HPDE6-E6E7 (cell line): ENCODE measurements at regions not wholly inside any gene's neighbourhood (a gene's known extent, or its start where the extent isn't known, plus 50 kb on each side); places are given as distances from the start of the nearest gene placed in this dataset.
A peak's percentile ranks its signal among the peaks of the same experiment; 100 is the strongest.
"Not testable (repeated sequence)": the region's sequence is repeated elsewhere in the genome, so short reads cannot be mapped to it uniquely, and the experiment has no call there.

ENCODE experiments used
- DNase-seq: peaks from one replicate; pipeline ENCODE4 v3.0.0; 2011; ENCODE audit warnings: missing footprints; ENCODE audit errors: extremely low spot score

DNA sequence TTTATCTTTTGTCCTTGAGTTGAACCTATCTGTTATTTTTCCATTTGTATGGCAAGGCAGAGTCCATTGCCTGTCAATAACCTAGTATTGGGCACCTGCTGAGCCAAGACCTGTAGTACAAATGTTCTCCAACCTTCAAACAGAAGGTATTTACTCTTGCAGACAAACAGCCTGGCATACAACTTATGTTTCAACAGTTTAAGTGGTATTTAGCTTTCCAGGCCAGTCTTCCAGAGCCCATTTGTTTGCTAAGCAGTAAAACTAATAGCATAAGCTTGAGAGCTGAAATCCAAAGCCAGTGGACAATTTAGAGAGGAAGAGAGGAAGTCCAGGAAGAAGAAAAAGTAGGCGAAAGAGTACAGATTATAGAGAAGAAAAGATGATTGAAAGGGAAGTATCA, 979.3 kb downstream of the GLUD2 start:
- no peak for DNase-seq

GRCh38 chrX:122046226-122046625, 998.8 kb downstream of the GLUD2 start:
- no peak for DNase-seq

GRCh38 chrX:122046815-122047214, 999.4 kb downstream of the GLUD2 start:
- no peak for DNase-seq

DNA sequence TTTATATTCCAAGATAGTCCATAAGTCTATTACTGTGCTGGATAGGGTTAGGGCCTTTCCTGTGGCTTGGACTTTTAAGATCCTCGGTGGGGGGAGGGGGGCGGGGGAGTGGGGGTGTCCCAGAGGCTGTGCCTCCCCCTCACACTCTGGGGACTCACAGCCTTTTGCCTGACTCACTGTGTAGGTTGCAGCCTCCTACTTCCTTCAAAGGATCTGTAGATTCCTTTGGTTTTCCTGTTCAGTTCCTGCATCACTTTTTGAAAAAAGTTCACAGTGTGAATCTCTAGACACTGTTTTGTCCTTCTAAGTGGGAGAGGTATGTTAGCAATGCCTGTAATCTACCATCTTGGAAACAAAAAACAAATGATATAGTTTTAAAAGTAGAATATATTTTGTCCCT, 999.9 kb downstream of the GLUD2 start:
- no peak for DNase-seq

DNA sequence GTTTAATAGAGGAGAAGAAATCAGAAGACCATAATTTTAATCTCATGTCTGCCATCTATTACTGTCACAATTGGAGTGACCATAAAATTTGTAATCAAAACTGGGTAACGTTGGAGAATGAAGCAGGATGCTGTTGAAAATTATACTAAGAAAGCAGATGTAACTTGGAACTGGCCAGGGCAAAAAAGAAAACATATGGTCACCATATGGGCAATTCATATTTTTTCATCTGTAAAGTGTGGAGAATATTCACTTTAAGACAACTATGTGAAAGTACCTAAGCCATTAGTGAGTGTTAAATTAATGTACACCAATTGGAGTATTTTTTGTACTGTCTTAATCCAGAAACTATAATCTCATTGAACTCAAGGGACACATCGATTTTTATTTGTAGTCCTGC, 1008.0 kb downstream of the GLUD2 start:
- DNase-seq, result no peak

- DNase-seq, result no peak
Observed at GRCh38 chrX:122055979-122056715, 1008.7 kb downstream of the GLUD2 start.

GRCh38 chrX:122076241-122076640, 1028.8 kb downstream of the GLUD2 start:
- DNase-seq, result no peak

GRCh38 chrX:122078079-122078478, 1030.7 kb downstream of the GLUD2 start:
- DNase-seq, result no peak

DNA sequence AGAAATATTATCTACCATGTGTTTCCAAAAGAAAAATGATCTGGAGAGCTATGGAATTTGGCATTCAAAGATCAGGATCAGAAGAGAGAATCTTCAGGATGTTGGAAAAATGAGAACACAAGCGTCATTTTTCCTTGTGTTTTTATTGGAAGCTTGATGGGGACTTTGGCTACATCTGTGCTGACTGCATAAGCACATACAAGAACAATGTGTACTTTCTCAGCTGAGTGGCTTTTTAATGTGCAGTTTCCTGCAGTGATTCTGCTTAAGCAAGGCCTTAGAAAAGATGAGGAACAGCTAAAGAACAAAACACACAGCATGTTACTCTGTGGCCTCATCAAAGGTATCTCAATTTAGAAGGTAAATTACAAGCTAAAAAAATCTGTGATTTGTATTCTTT, 1039.9 kb downstream of the GLUD2 start:
- DNase-seq, result no peak

DNA sequence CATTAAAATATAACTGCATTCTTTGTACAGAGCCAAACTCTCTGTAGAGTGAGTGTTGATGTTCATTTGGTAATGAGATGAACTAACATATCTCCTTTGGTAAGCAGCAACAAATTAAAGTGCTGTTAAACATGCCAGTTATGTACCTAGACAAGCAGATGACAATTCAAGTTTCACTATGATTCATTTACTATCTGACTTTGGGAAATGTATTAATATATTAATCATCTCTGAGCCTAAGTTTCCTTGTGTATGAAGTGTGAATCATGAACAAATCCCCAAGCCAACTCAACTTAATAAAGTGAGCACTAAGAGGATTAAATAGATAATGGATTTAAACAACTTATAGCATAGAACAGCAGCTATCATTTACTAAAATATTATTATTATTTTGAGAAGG, 1044.2 kb downstream of the GLUD2 start:
- DNase-seq, result peak; percentile 1

- DNase-seq, result no peak
Observed at GRCh38 chrX:122092360-122092759, 1045.0 kb downstream of the GLUD2 start.

DNA sequence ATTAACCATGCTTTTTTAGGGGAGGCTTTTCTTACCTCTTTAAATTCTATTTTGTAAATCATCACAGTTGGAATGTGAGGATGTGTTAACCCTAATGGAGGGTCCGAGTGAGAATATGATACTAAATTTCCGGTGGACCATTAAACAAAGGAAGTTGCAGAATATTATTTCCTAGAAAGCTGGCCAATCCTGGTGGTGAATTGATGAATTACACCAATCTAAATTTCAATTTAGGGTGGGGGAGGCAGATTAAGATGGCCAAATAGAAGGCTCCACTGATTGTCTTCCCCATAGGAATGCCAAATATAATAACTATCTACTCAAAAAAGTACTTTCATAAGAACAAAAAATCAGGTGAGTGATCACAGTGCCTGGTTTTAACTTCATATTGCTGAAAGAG, 1045.6 kb downstream of the GLUD2 start:
- no peak for DNase-seq

DNA sequence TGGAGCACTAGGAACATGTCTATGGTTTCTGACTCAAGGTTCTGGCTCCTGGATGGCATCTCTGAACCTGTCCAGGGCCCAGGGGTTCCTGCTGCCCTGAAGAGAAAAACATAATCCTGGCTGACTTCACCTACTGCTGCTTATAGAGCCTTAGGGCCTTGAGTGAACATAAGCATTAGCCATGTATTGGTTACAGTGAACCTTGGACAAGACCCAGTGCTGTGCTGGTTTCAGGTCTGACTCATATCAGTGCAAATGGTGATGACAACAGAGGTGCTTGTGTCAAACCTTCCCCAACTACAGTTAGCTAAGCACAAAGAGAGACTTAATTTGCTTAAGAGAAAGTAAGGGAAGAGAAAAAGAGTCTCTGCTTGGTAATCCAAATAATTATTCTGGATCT, 1047.2 kb downstream of the GLUD2 start:
- peak; percentile 3 for DNase-seq

GRCh38 chrX:122113376-122113775, 1066.0 kb downstream of the GLUD2 start:
- DNase-seq, result no peak

GRCh38 chrX:122113896-122114295, 1066.5 kb downstream of the GLUD2 start:
- no peak for DNase-seq

DNA sequence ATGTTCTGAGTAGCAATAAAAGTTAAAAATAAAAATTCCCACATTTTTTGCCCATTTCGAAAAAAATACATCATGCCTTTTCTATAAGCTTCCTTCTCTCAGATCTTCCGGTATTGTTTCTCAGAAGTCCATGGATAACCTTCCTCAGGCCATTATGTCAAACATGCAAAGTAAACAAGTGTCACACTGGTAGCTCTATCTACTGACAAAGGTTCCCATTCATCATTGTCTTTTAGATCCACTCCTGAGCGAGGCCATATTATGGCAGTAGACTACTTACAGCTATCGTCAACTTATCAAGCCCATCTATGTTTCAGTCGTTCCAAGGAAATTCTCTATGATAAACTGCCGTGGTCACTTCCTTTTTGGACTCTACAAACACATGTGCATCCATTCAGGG, 1068.2 kb downstream of the GLUD2 start:
- no peak for DNase-seq

DNA sequence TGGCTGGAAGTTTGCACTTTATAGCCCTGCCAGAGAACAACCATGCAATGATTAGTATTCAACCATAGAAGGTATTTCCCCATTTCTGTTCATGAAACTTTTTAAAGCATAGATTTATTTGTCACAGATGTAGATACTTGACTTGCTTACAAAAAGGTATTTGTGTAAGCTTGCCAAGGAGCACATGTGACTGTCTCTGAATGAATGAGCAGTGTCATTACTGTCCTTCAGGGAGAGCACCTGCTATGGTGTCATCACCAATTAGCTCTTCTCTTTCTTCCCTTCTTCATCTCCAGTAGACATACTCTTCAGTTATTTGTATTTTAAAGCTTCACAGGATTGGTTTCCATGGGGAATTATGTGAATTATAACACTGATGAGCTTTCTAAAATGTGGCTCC, 1064.7 kb upstream of the GRIA3 start:
- DNase-seq, result no peak

GRCh38 chrX:122122274-122122673, 1061.8 kb upstream of the GRIA3 start:
- no peak for DNase-seq

DNA sequence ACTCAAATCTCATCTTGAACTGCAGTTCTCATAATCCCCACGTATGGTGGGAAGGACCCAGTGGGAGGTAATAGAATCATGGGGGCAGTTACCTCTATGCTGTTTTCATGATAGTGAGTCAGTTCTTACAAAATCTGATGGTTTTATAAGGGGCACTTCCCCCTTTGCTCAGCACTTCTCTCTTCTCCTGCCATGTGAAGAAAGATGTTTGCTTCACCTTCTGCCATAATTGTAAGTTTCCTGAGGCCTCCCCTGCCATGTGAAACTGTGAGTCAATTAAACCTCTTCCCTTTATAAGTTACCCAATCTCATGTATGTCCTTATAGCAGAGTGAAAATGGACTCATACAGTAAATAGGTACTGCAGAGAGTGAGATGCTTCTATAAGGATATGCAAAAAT, 1050.6 kb upstream of the GRIA3 start:
- no peak for DNase-seq

GRCh38 chrX:122134291-122134690, 1049.8 kb upstream of the GRIA3 start:
- no peak for DNase-seq

GRCh38 chrX:122135070-122135469, 1049.0 kb upstream of the GRIA3 start:
- no peak for DNase-seq

- not testable (repeated sequence) for DNase-seq
Observed at GRCh38 chrX:122140219-122140618, 1043.9 kb upstream of the GRIA3 start.

DNA sequence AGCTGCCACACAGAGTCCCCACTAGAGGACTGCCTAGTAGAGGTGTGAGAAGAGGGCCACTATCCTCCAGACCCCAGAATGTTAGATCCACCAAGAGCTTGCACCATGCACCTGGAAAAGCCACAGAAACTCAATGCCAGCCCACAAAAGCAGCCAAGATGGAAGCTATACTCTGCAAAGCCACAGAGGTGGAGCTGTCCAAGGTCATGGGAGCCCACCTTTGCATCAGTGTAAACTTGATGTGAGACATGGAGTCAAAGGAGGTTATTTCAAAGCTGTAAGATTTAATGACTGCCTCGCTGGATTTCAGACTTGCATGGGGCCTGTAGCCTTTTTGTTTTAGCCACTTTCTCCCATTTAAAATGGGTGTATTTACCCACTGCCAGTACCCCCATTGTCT, 1030.1 kb upstream of the GRIA3 start:
- DNase-seq, result no peak

DNA sequence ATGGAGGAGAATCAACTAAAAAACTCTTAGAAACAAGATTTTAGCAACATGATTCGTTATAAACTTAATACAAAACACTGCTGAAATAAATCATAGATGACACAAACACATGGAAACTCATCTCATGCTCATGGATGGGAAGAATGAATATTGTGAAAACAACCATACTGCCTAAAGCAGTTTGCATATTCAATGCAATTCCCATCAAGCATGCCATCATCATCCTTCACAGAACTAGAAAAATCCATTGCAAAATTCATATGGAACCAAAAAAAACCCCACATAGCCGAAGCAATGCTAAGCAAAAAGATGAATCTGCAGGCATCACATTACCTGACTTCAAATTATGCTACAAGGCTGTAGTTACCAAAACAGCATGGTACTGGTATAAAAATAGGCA, 1015.8 kb upstream of the GRIA3 start:
- DNase-seq, result no peak
